Activated T-cell treated with anti-CD3 and anti-CD28 coated beads, Interleukin-2, amount 50 U/mL, for 72 hours (primary cell): ENCODE measurements at regions not wholly inside any gene's neighbourhood (a gene's known extent, or its start where the extent isn't known, plus 50 kb on each side); places are given as distances from the start of the nearest gene placed in this dataset.

ENCODE experiments used
- ATAC-seq, 2 donors: fragments of 150-1000 bp; cut with Tn5 transposase; replicated peaks in 1 of 2; 2 replicates each; pipeline ENCODE4 v1.10.0; 2021; ENCODE audit warnings: moderate library complexity in 2 of 2, mild to moderate bottlenecking in 1 of 2
- DNase-seq, 2 donors: peaks; one replicate each; pipeline ENCODE4 v3.0.0; 2021 to 2022; ENCODE audit warnings: mixed read lengths in 1 of 2
- H3K27ac Mint-ChIP-seq: one replicate; pipeline ENCODE4 v1.8.0; 2022; ENCODE audit warnings: mild to moderate bottlenecking, moderate library complexity, mixed read lengths
- H3K27me3 Mint-ChIP-seq: one replicate; pipeline ENCODE4 v1.8.0; 2022; ENCODE audit warnings: low read depth, mixed read lengths
- H3K36me3 Mint-ChIP-seq, 2 donors: one replicate each; pipeline ENCODE4 v1.8.0; 2022; ENCODE audit warnings: mixed read lengths in 2 of 2, mild to moderate bottlenecking in 1 of 2; ENCODE audit not compliant: insufficient read depth in 2 of 2
- H3K4me1 Mint-ChIP-seq: one replicate; pipeline ENCODE4 v1.8.0; 2022; ENCODE audit warnings: low read depth, mixed read lengths
- H3K4me3 Mint-ChIP-seq, 2 donors: one replicate each; pipeline ENCODE4 v1.8.0; 2022; ENCODE audit warnings: mild to moderate bottlenecking in 2 of 2, mixed read lengths in 2 of 2, moderate library complexity in 2 of 2
- H3K9me3 Mint-ChIP-seq, 2 donors: one replicate each; pipeline ENCODE4 v1.8.0; 2022; ENCODE audit warnings: mixed read lengths in 2 of 2

GRCh38 chr4:180766045-180766444 lies 1477.2 kb upstream of the TENM3 start:
- Mint-ChIP-seq H3K27ac (no peak overlapping the region), H3K9me3 (peaks cover 3% of the 10 kb centered on the region in 2 donors), H3K4me1 (no peaks in the 10 kb centered on the region)

DNA sequence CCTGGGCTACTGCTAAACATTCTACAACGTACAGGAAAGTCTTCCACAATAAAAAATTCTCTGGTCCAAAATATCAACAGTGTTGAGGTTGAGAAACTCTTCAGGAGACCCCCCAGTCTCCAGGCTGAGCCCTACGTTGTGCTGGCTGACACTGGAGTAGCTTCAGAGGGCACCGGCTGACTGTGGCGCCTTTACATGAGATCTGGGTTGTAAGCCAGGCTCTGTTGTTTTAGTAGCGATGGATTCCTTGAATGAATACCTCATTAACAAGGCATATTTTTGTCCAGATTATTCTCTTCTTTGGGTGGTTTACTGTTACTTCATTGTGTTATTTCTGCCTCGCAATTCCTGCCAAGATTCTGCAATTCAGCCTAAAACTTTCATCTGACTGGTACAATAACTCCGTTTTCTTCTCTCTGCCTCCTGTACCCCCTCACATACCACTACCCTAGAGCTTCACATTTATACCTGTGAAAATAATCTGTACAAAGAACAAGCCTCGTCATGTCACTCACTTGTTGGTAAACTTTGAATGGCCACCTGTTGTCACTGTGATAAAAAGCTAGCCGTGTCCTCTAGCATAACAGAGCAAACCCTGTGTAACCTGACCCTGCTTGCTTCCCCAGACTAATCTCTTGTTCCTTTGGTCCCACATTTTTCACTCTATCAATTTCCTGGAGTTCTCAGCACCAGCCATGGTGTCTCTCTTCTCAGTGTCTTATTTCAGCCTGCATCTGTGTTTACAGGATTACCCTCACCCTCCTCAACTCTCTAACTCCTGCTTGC lies 1476.1 kb upstream of the TENM3 start:
- Mint-ChIP-seq H3K4me1 (no peaks in the 10 kb centered on the region), H3K36me3 (no peaks in the 10 kb centered on the region), H3K27ac (no peak overlapping the region), H3K9me3 (peaks cover 2 to 3% of the 10 kb centered on the region in 2 donors), H3K4me3 (no peak overlapping the region), H3K27me3 (no peaks in the 10 kb centered on the region)
- ATAC-seq (no peak), DNase-seq (no peak)

More at GRCh38 chr4:180766045-180766444, 1477.2 kb upstream of the TENM3 start:
- DNase-seq: no peak
- ATAC-seq: no peak
- H3K36me3 Mint-ChIP-seq: no peaks in the 10 kb centered on the region
- no peak overlapping the region for H3K4me3 Mint-ChIP-seq
- no peaks in the 10 kb centered on the region for H3K27me3 Mint-ChIP-seq

- H3K9me3 Mint-ChIP-seq: peaks cover 2 to 3% of the 10 kb centered on the region in 2 donors
- H3K27ac Mint-ChIP-seq: no peak overlapping the region
- H3K4me3 Mint-ChIP-seq: no peak overlapping the region
- DNase-seq (no peak), ATAC-seq (no peak)
- no peaks in the 10 kb centered on the region for H3K27me3 Mint-ChIP-seq
- no peaks in the 10 kb centered on the region for H3K4me1 Mint-ChIP-seq
- no peaks in the 10 kb centered on the region for H3K36me3 Mint-ChIP-seq
Measured at GRCh38 chr4:180768610-180769009, 1474.6 kb upstream of the TENM3 start.

DNA sequence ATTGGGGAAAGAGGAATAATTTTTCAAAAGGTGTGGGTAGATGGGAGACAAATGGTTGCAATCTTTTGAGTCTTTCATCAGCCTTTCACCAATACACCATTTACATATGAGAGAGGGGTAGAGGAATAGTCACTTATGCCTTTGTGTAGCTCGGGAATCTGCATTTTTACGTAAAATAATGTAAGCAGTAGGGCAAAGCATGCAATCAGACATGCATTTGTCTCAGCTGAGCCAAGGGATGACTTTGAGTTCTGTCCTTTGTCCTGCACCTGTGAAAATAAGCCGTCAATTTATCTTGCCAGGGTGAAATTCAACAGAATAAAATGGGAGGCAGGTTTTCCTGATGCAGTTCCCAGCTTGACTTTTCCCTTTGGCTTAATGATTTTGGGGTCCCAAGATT lies 1473.4 kb upstream of the TENM3 start:
- H3K4me3 Mint-ChIP-seq: no peak overlapping the region
- H3K36me3 Mint-ChIP-seq: no peaks in the 10 kb centered on the region
- H3K4me1 Mint-ChIP-seq: no peaks in the 10 kb centered on the region
- DNase-seq: no peak
- peaks cover 2 to 3% of the 10 kb centered on the region in 2 donors for H3K9me3 Mint-ChIP-seq
- no peak overlapping the region for H3K27ac Mint-ChIP-seq
- no peak for ATAC-seq
- H3K27me3 Mint-ChIP-seq: no peaks in the 10 kb centered on the region

DNA sequence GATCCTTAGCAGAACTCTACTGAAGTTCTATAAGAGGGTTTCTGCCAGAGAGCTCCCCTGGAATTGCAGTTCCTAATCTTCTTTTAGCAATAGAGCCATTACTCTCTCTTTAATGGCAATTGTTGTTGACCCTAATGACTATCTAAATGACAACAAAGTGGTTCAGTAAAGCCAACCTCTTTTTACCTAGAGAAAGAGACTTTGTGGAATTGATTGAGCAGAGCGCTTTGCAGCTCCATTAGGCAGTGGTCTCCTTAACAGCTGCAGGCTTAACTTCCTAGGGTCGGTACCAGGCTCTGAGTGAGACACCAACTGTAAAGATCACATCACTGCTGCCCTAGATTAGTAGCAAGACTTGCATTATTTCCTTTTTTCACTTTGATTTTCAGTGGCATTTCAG lies 1472.9 kb upstream of the TENM3 start:
- Mint-ChIP-seq H3K36me3 (no peaks in the 10 kb centered on the region), H3K27me3 (no peaks in the 10 kb centered on the region), H3K4me3 (no peak overlapping the region), H3K4me1 (no peaks in the 10 kb centered on the region), H3K27ac (no peak overlapping the region), H3K9me3 (peaks cover 2 to 3% of the 10 kb centered on the region in 2 donors)
- ATAC-seq (no peak), DNase-seq (no peak)

- ATAC-seq (no peak), DNase-seq (no peak)
- H3K4me1 Mint-ChIP-seq: no peaks in the 10 kb centered on the region
- no peak overlapping the region for H3K4me3 Mint-ChIP-seq
- H3K27me3 Mint-ChIP-seq: no peaks in the 10 kb centered on the region
- H3K9me3 Mint-ChIP-seq: peaks cover 3 to 7% of the 10 kb centered on the region in 2 donors
- H3K27ac Mint-ChIP-seq: no peak overlapping the region
- H3K36me3 Mint-ChIP-seq: no peaks in the 10 kb centered on the region
Measured at GRCh38 chr4:180784940-180785339, 1458.3 kb upstream of the TENM3 start.

DNA sequence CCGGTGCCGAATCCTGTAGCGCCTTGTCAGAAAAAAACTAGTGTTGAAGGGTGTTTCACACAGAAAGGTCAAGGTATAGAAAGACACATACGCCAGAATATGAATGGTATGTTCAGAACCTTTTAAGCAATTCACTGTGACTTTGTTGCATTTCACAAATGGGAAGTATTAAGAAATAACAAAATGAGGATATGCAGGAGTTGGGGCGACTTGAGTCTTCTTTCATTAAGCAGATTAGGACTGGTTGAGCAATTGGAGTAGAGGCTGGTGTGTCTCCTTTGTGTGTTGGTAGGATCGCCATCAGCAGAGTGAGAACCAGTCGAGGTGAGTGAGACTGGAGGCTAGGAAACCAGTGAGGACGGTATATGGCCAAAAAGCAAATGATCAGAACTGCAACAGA lies 1454.5 kb upstream of the TENM3 start:
- Mint-ChIP-seq H3K36me3 (no peaks in the 10 kb centered on the region), H3K27ac (no peak overlapping the region), H3K4me1 (no peaks in the 10 kb centered on the region), H3K27me3 (no peaks in the 10 kb centered on the region), H3K4me3 (no peak overlapping the region), H3K9me3 (peaks cover 0 to 7% of the 10 kb centered on the region in 2 donors)
- ATAC-seq: no peak
- no peak for DNase-seq

DNA sequence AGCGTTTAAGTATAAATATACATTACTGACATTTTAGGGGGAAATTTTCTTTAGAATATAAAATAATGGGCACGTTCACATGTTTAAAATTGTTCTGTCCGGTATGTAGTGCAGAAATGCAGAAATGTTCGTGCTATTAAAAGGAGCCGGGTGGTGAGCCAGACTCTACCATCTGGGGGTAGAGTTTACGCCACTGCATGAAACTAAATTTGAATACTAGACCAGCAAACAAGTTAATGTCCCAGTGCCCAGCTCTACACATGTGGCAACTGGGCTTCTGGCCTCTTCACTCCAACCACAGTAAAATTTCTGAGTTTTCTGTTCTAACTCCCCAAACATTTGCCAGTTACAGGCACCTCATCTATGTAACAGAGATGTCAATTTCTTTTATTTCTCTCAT lies 1453.3 kb upstream of the TENM3 start:
- Mint-ChIP-seq H3K4me1 (no peaks in the 10 kb centered on the region), H3K27ac (no peak overlapping the region), H3K4me3 (no peak overlapping the region), H3K9me3 (peaks cover 0 to 7% of the 10 kb centered on the region in 2 donors), H3K27me3 (no peaks in the 10 kb centered on the region), H3K36me3 (no peaks in the 10 kb centered on the region)
- DNase-seq (no peak), ATAC-seq (no peak)

DNA sequence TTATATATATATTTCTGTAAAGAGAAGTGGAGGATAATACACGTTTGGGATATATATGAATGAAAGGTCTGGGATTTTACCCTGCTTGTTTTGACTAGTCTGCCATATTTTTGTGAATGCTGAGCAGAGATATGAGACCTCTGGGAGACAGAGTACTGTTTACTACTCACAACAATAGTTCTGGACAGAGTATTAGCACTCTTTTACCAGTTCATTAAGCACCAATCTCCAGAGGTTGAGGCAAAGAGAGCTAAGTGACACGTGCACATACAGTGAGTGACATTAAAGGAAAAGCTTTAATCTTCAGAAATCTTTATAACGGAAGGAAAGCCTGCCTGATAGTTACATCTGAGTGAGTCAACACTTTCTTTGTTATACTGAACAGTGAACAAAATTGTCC lies 1452.7 kb upstream of the TENM3 start:
- Mint-ChIP-seq H3K36me3 (no peaks in the 10 kb centered on the region), H3K27me3 (no peaks in the 10 kb centered on the region), H3K27ac (no peak overlapping the region), H3K9me3 (peaks cover 0 to 7% of the 10 kb centered on the region in 2 donors), H3K4me3 (no peak overlapping the region), H3K4me1 (no peaks in the 10 kb centered on the region)
- DNase-seq: no peak
- no peak for ATAC-seq

- no peak overlapping the region for H3K4me3 Mint-ChIP-seq
- no peaks in the 10 kb centered on the region for H3K27me3 Mint-ChIP-seq
- no peak overlapping the region for H3K27ac Mint-ChIP-seq
- DNase-seq (no peak), ATAC-seq (no peak)
- no peaks in the 10 kb centered on the region for H3K36me3 Mint-ChIP-seq
- no peaks in the 10 kb centered on the region for H3K4me1 Mint-ChIP-seq
- peaks cover 2 to 5% of the 10 kb centered on the region in 2 donors for H3K9me3 Mint-ChIP-seq
Measured at GRCh38 chr4:180792541-180792940, 1450.7 kb upstream of the TENM3 start.

DNA sequence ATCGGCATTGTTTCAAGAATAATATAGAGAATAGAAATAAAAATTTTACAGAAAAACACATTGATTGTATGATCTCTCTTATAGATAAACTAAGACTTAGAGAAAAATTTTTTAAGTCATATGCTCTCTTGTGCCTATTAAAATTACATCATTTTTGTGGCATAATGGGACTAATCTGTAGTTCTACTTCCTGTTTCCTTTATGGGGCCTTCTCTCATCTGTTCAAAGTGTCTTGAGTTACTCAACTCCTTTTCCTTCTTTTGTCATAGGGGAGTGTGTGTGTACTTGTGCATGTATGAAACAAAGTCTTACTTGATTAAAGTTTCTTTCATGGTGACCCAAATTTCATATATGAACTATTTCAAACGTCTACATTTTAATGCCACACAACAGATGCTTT lies 1448.9 kb upstream of the TENM3 start:
- peaks cover 0 to 2% of the 10 kb centered on the region in 2 donors for H3K9me3 Mint-ChIP-seq
- H3K27me3 Mint-ChIP-seq: no peaks in the 10 kb centered on the region
- DNase-seq: no peak
- no peak overlapping the region for H3K4me3 Mint-ChIP-seq
- no peaks in the 10 kb centered on the region for H3K4me1 Mint-ChIP-seq
- no peak overlapping the region for H3K27ac Mint-ChIP-seq
- no peak for ATAC-seq
- H3K36me3 Mint-ChIP-seq: no peaks in the 10 kb centered on the region

DNA sequence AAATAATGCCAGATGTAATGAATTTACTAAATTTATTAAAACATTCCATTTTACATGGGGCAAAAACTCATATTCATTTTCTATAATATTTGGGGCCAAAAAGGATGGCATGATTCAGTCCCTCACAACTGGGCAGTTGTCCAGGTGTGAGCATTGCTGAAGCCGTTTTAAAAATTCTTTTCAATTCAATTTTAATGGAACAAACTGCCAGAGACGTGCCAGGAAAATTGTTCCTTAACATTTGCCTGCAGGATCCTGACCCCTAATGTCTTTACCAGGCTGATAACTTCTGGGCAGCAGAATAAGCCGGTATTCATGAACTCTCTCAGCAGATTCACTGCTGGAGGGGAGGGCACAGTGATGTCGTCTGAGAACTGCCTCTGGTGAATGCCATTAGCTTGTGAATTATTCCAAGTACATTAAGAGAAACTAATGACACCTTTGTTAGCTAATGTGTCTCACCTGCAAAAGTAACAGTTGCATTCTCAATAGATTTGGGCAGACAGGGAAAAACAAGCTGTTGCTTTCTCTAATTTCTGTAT lies 1445.1 kb upstream of the TENM3 start:
- no peaks in the 10 kb centered on the region for H3K4me1 Mint-ChIP-seq
- no peaks in the 10 kb centered on the region for H3K27me3 Mint-ChIP-seq
- H3K36me3 Mint-ChIP-seq: no peaks in the 10 kb centered on the region
- no peak for ATAC-seq
- H3K9me3 Mint-ChIP-seq: peaks cover 0 to 2% of the 10 kb centered on the region in 2 donors
- DNase-seq: no peak
- no peak overlapping the region for H3K4me3 Mint-ChIP-seq
- no peak overlapping the region for H3K27ac Mint-ChIP-seq

DNA sequence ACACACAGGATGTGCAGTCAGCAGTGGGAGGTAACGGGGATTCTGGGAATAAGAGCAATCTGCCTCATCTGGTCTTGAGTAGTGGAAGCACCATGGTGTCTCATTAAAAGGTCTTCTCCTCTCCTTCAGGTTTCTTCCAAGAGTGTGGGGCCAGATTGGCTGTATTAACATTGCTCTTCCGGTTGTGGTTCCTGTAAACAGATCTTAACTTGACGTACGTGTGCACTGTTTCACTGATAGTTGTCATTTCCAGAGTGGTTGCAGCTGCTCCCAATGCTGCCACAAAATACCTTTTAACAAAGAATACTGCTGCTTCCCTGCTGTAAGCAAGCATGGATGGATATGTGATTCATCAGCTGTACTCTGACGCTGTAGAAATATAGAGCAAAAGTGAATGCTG lies 1443.4 kb upstream of the TENM3 start:
- H3K4me1 Mint-ChIP-seq: no peaks in the 10 kb centered on the region
- H3K9me3 Mint-ChIP-seq: peaks cover 0 to 2% of the 10 kb centered on the region in 2 donors
- H3K4me3 Mint-ChIP-seq: no peak overlapping the region
- no peak overlapping the region for H3K27ac Mint-ChIP-seq
- no peak for ATAC-seq
- no peak for DNase-seq
- no peaks in the 10 kb centered on the region for H3K27me3 Mint-ChIP-seq
- no peaks in the 10 kb centered on the region for H3K36me3 Mint-ChIP-seq

GRCh38 chr4:180805101-180805500 lies 1438.1 kb upstream of the TENM3 start:
- H3K27me3 Mint-ChIP-seq: no peaks in the 10 kb centered on the region
- ATAC-seq (no peak), DNase-seq (no peak)
- H3K4me1 Mint-ChIP-seq: no peaks in the 10 kb centered on the region
- no peak overlapping the region for H3K27ac Mint-ChIP-seq
- H3K4me3 Mint-ChIP-seq: no peak overlapping the region
- no peaks in the 10 kb centered on the region for H3K36me3 Mint-ChIP-seq
- no peaks in the 10 kb centered on the region for H3K9me3 Mint-ChIP-seq
